ENCODE measurements at regions not wholly inside any gene's neighbourhood (a gene's known extent, or its start where the extent isn't known, plus 50 kb on each side); places are given as distances from the start of the nearest gene placed in this dataset.

DNA sequence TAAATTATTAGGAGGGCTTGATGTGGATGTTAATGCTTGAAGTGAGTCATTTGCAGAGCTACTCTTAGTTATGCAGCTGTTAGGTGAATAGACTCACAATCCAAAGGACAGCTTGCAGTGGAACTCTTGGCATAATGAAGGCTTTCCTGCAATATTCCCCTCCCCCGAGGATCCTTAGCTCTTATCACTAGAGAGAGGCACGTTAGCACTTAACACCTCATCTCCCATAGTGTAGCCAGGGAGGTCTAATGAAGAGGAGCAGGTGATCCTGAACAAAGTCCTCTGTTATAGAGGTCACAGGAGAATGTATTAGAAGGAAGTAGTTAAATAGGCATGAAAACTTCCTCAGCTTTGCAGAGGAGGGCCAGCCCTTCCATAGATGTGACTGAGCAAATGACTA lies 919.2 kb upstream of the FAT3 start:
- no peak overlapping the region for H3K4me3 ChIP-seq
- H3K9me3 ChIP-seq, result no peaks in the 10 kb centered on the region
- no peaks in the 10 kb centered on the region for H3K4me1 ChIP-seq
- DNase-seq, result no peak
- no peak for TF ChIP-seq POLR2A (IDR thresholded peaks at IDR 0.05)
- TF ChIP-seq, protein P1, sequence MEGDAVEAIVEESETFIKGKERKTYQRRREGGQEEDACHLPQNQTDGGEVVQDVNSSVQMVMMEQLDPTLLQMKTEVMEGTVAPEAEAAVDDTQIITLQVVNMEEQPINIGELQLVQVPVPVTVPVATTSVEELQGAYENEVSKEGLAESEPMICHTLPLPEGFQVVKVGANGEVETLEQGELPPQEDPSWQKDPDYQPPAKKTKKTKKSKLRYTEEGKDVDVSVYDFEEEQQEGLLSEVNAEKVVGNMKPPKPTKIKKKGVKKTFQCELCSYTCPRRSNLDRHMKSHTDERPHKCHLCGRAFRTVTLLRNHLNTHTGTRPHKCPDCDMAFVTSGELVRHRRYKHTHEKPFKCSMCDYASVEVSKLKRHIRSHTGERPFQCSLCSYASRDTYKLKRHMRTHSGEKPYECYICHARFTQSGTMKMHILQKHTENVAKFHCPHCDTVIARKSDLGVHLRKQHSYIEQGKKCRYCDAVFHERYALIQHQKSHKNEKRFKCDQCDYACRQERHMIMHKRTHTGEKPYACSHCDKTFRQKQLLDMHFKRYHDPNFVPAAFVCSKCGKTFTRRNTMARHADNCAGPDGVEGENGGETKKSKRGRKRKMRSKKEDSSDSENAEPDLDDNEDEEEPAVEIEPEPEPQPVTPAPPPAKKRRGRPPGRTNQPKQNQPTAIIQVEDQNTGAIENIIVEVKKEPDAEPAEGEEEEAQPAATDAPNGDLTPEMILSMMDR (IDR thresholded peaks at IDR 0.05), result no peak
- H3K27ac ChIP-seq, result no peak overlapping the region
- no peaks in the 10 kb centered on the region for H3K36me3 ChIP-seq
- H3K27me3 ChIP-seq, result no peaks in the 10 kb centered on the region
- intact Hi-C loops (cut with DNase I; ENCODE audit: low total_unique reads), result no loop called here

DNA sequence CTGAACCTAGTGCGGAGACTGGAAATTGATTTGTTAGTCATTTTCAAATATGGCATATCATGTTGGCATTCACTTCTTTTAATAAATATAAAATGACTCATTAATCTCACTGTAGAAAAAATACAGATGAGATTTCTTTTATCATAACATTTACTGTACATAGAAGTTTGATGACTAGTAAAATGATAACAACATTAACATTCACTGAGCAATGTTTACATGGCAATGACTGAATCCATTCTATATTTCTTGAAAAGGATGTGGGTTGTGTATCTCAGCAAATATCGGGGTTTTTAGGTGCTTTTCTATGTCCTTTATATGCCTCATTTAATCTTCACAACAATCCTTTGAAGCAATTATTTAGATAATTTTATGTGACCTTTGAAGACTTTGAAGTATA lies 920.9 kb upstream of the FAT3 start:
- TF ChIP-seq POLR2A (IDR thresholded peaks at IDR 0.05), result no peak
- TF ChIP-seq, protein P1 (IDR thresholded peaks at IDR 0.05), result no peak
- no peak for DNase-seq
- no peak overlapping the region for H3K27ac ChIP-seq
- H3K4me1 ChIP-seq, result no peaks in the 10 kb centered on the region
- no peak overlapping the region for H3K4me3 ChIP-seq
- no peaks in the 10 kb centered on the region for H3K36me3 ChIP-seq
- H3K27me3 ChIP-seq, result no peaks in the 10 kb centered on the region
- intact Hi-C loops (cut with DNase I; ENCODE audit: low total_unique reads), result no loop called here
- no peaks in the 10 kb centered on the region for H3K9me3 ChIP-seq

DNA sequence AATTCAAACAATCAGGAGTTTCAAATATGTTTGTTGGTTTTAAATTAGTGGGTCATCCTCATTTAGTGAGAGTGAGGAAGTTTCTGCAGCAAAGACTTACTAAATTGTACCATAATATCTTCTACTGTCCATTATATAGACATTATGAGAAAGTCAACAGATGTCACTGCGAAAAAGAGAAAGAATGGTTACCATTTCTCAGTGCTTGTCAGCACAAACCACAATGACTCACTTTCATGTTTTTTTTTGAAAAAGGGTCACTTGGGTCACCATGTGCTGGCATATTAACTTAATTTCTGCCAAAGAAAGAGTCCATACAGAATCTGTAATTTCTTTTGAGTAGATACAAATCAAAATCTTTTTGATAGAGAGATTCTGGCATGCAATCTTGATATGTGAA lies 924.6 kb upstream of the FAT3 start:
- intact Hi-C loops (cut with DNase I; ENCODE audit: low total_unique reads), result no loop called here
- H3K27ac ChIP-seq, result no peak overlapping the region
- no peaks in the 10 kb centered on the region for H3K27me3 ChIP-seq
- no peaks in the 10 kb centered on the region for H3K4me1 ChIP-seq
- no peak overlapping the region for H3K4me3 ChIP-seq
- no peaks in the 10 kb centered on the region for H3K36me3 ChIP-seq
- no peak for TF ChIP-seq POLR2A (IDR thresholded peaks at IDR 0.05)
- TF ChIP-seq, protein P1 (IDR thresholded peaks at IDR 0.05), result no peak
- H3K9me3 ChIP-seq, result no peaks in the 10 kb centered on the region
- no peak for DNase-seq

DNA sequence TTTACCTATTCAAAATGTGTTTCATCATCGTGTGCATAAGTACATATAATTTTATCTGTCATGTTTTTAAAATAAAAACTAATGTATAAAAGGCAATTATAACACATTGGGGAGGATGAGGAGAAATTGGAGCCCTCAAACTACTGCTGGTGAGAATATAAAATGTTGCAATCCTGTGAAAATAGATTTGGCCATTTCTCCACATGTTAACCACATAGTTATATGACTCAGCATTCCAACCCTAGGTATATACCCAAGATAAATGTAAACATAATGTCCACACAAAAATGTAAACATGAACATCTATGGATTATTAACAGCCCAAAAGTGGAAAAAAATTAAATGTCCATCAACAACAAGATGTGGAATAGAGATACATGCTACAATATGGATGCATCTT lies 928.0 kb upstream of the FAT3 start:
- no peak for DNase-seq
- TF ChIP-seq, protein P1 (IDR thresholded peaks at IDR 0.05), result no peak
- TF ChIP-seq POLR2A (IDR thresholded peaks at IDR 0.05), result no peak
- intact Hi-C loops (cut with DNase I; ENCODE audit: low total_unique reads), result no loop called here
- H3K27ac ChIP-seq, result no peak overlapping the region
- H3K4me1 ChIP-seq, result no peaks in the 10 kb centered on the region
- no peaks in the 10 kb centered on the region for H3K36me3 ChIP-seq
- H3K9me3 ChIP-seq, result no peaks in the 10 kb centered on the region
- no peak overlapping the region for H3K4me3 ChIP-seq
- no peaks in the 10 kb centered on the region for H3K27me3 ChIP-seq

DNA sequence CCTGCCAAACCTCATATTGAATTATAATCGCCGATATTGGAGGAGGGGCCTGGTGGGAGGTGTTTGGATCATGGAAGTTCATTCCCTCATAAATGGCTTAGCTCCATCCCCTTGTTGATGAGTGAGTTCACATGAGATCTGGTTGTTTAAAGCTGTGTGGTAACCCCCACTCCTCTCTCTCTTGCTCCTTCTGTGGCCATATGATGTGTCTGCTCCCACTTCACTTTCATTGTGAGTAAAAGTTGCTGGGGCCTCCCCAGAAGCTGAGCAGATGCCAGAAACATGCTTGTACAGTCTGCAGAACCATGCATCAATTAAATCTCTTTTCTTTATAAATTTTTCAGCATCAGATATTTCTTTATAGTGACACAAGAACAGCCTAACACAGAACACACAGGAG lies 929.0 kb upstream of the FAT3 start:
- Histone ChIP-seq H3K4me1 (no peaks in the 10 kb centered on the region), H3K4me3 (no peak overlapping the region), H3K27me3 (no peaks in the 10 kb centered on the region), H3K27ac (no peak overlapping the region), H3K9me3 (no peaks in the 10 kb centered on the region), H3K36me3 (no peaks in the 10 kb centered on the region)
- no peak for DNase-seq
- no peak for TF ChIP-seq POLR2A (IDR thresholded peaks at IDR 0.05)
- TF ChIP-seq, protein P1 (IDR thresholded peaks at IDR 0.05), result no peak
- intact Hi-C loops (cut with DNase I; ENCODE audit: low total_unique reads), result no loop called here
